Stimulated activated CD4-positive, alpha-beta T cell treated with anti-CD3 and anti-CD28 coated beads, Interleukin-1b, Interleukin-23, amount 100 ng/mL, for 48 hours (primary cell): ENCODE measurements at regions not wholly inside any gene's neighbourhood (a gene's known extent, or its start where the extent isn't known, plus 50 kb on each side); places are given as distances from the start of the nearest gene placed in this dataset.
"Not testable (repeated sequence)": the region's sequence is repeated elsewhere in the genome, so short reads cannot be mapped to it uniquely, and the experiment has no call there.

Experiments
- DNase-seq: peaks from one replicate; pipeline ENCODE4 v3.0.0-alpha.2; 2020

DNA sequence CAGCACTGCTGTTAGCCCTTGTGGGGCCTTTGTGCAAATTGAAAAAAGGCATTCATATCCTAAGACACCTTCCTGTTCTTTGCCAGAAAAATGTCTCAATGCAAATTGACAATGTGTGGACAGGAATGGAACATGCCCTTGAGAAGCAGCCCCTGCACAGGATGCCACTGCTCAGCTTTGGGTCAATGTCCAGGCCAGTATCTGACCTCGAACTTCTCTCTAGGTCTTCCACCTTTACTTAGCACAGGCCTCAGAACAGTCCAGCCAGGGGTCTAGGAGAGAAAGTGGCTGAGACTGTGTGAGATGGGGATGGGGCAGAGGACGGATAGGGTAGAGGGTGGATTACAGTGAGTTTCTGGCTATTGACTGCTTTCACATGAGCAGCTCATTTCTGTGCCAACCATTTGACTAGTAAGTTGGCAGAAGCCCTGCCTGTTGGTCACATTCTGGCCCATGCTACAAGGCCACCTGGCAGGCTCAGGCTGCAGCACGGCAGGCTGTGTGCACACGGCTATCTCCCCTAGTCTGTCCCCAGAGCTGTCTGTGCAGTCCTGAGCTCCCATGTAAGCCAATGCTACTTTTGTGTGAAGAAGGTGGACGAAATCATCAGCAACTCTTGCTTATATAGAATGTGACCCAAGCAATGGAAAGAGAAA, 254.5 kb upstream of the PLGLB1 start:
- DNase-seq: not testable (repeated sequence)

DNA sequence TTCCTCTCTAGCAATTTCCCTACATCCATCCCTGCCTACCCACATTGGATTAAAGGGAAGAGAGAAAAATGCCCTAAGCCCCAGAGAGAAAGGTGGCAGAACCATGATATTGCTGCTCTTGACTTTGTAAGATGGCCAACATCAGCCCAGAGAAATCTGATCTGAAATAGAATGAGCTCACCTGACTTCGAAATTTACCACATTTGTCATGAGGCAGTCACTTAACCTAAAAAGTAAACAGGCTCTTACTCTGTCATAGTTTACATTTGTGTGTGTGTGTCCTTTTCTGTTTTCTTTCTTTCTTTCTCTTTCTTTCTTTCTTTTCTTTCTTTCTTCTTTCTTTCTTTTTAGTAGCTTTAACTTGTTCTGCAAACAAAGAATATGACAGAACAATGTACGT, 255.0 kb upstream of the PLGLB1 start:
- not testable (repeated sequence) for DNase-seq

DNA sequence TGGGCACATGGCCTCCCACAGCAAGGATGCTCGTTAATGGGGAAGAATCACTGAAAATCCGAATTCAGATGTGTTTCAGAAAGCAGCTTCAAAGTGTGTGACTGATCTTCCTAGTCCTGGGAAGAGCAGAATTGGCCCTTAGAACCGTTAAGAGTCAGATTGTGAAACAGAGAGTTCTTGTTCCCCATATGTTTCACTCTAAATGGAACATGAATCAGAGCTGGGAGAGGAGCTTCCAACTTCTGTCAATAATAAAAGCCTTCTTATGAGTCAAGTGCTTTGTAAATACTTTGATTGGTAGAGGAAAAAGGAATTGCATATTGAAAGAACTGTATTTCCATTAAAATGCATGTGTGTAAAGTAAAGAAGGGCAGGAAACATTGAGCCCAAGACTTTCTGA, 256.1 kb upstream of the PLGLB1 start:
- not testable (repeated sequence) for DNase-seq

DNA sequence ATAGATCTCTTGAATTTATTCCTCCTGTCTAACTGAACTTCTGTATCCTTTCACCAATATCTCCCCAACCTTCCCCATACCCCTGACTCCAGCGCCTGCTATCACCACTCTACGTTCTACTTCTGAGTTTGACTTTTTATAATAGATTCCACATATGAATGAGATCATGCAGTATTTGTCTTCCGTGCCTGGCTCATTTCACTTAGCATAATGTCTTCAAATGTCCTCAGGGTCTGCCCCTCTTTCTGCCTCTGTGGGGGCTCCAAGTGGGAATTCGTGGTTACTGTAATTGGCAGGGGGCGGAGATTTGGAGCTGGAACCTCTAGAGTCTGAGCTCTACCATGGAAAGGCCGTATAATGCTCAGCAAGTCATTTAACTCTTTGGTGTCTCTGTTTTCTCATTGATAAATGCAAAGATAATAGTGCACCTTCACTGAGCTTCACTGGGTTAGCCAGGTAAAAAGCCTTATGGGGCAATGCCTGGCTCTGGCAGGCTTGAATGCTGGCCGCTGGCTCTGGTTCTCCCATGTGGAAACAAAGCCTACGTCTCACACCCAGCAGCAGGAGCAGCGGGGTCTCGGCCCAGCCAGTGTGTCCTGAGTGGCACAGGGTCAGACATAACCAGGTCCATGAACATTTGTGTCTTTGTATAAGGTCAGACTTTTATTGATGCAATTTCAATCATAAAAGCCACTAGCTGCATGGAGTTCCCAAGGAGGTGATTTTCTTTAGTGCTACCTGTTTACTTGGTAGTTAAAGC, 259.1 kb upstream of the PLGLB1 start:
- not testable (repeated sequence) for DNase-seq

DNA sequence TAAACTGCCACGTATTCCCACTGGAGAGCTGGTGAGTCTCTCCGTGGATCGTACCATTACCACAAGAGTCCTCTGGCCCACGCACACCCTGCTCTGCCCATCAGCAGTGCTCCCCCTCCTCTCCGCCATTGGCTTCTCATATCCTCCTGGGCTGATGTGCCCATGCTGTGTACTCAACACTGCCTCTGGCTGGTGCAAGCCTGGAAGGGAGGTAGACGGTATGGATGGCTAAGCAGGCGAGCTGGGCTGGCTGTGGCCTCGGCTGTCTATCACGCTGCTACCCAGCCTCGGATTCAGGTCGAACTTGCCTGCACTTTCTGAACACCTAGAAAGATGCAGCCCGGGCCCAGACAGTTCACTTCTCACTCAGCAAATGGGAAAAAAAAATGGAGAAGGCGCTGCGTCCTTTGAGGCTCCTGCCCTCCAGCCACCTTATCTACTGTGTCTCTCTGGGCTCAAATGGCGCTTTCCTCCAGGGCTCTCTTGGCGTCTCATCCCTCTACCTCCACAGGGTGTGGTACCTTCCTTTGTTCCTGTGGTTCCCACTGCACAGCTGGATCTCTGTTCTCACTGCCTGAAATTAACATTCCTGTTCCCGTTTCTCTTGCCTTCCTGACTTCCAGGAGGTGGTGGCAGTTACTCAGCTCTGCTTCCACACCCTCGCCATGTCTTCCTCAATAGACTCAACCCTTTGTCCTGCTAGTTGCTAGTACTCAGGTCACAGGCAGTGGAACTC, 262.3 kb upstream of the PLGLB1 start:
- not testable (repeated sequence) for DNase-seq

DNA sequence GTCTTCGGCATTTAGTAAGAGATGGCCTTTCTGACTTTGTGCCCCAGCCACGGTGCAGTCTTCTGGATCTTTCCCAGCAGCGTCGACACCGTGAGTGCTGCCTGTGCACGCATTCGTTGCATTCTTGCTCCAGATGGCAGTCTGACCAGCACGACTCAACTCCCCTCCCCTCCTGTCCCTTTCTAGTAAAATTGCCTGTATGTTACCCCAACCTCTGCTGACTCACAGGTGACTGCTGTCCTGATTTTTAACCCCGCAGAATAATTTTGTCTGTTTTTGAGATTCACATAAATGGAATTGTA, 262.8 kb upstream of the PLGLB1 start:
- not testable (repeated sequence) for DNase-seq

DNA sequence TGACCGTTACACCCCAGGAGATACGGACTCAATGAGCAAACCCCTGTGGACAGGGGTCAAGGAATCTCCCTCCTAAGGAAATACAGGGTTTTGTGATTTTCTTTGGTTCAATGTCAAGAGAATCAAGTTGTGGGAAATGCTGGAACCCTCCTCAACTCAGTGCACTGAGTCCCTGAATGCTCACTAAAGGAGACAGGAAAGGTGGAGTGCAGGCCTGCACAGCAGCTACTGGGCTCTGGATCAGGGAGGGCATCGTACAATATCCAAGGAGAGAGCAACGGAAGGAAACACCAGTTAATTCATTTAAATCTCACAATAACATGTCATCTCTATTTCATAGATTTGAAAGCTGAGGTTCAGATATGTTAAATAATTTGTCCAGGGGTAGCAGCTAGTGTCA, 263.5 kb upstream of the PLGLB1 start:
- not testable (repeated sequence) for DNase-seq

DNA sequence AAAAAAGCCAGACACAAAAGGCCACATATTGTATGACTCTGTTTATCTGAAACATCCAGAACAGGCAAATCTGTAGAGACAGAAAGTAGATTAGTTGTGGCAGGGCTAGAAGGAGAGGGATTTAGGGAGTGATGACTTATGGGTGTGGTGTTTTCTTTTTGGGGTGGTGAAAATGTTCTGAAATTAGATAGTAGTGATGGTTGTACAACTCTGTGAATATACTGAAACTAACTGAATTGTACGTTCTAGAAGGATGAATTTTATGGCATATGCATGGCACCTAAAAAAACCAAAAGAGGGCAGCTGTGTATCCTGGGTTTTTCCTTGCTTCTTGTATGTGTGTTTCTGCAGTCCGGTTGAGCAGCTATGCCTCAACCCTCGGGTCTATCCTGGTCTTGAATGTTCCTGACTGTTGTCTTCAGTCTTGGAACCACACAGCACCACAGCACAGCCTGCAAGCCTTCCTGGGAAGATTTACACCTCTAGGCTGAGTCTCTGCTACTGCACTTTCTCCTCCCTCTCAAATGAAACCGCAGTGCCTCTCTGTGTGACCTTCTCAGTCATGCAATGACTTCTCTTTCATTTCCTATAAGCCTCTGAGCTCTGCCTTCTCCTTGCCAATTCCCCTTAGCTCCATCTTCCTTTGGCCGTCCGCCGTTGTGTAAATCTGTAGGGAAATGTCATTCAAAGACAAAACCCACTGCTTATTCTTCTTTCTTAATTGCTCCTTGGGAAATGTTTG, 269.1 kb upstream of the PLGLB1 start:
- not testable (repeated sequence) for DNase-seq

DNA sequence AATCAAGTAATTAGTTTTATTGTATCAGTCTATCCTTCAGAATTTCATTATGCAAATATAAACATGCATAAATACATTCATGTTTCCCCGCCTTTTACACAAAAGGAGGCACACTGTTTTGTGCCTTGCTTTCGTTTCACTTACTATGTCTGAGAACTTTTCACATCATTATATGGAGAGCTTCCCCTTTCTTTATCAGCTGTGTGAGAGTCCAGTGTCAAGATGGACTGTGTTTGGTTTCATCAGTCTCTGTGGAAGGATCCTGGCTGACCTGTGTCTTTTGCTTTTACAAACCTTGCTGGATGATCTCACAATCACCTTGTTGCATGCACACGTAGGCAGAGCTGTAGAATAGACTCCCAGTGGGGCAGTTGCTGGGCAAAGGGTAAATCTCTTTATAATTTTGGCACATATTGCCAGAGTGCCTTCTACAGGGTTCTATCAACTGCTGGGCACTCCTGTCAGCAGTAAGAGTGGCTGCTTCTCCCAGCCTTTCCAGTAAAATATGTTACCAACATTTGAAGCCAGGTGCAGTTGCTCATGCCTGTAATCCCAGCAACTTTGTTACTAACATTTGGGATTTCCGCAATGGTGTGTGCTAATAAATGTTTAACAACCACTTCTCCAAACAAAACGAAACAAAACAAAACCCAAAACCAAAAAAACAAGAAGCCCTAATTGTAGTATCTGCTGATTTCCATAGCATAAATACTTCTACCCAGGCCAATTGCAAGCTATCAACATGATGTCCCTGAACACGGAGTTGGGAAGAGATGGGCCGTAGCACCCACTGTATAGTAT, 270.0 kb upstream of the PLGLB1 start:
- DNase-seq: not testable (repeated sequence)

DNA sequence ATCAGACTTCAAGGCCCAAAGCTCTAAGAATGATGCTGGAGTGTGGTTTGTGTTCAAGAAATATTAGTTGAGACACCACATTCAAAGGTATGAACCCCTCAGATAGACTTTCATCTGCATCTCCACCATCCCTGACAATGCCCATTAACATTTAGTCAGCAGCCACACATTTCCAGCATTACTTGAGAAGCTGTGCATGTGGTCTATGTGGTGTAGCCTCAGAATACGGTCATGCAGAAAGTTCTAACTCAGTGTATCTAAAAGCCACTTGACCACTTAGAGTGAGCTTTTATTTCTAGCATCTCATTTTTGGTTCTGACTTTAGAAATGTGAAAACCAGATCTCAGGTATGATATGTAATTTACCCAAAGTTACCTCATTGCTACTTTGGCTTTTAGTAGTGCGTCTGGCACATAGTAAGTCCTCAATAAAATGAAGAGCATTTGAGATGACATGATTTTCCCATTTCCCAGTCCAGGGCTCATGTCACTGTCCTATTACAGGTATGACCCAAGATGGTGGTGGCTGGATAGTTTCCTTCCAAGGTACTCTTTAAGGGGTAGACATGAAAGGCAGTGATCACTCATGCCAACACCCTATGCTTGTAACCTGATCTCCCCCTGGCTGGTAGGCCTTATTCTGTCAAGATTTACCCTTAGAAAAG, 272.4 kb upstream of the PLGLB1 start:
- not testable (repeated sequence) for DNase-seq

DNA sequence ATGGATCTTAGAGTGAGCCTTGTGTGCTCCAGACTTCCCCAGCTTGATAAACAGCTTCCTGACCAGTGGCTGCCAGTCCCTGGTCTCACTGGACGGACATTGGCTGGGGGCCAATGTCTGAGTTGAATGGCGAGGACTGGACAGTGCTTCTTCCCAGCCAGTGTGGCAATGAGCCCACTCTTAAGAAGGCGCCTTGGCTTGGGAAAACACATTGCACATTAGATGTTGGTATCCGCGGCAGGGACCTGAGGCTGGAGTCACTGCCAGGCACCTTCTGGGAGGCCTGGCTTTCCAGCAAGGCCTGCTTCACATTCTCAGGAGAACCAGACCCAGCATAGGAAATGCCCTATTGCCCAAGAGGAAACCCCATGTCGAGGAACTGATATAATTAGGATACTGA, 273.5 kb upstream of the PLGLB1 start:
- not testable (repeated sequence) for DNase-seq

DNA sequence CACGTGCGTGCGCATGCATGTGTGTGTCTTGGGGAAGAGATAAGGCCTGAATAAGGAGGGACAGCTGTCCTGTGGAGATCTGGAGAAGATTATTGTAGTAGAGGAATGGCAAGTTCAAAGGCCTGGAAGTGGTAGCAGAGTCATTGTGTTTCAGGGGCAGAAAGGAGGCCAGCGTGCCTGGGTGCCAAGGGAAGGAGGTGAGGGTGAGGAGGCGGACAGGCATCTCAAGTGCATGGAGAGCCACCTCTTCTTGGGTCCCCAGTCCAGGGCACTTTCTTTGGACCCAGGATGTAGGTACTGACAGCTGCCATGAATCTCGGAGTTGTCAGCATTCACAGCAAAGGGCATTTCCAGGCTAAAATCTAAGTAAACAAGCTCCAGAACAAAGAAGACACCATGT, 279.7 kb upstream of the PLGLB1 start:
- not testable (repeated sequence) for DNase-seq

DNA sequence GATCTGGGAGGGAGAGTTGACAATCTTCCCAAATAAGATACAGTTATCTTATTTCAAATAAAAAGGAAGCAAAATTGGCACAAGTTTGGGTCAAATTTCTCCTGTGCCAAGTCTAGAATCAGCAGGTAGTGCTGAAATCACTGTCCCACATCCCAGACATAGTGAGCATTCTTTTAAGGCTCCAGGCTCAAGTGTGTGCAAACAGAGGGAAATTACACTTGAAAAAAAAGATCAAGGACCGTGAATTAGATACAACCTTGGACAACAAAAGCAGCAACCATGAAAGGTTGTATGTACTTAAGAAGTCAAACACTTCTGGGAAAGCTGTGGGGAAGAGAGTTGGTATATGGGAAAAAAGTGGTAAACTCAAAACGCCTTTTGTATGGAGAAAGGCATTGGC, 280.2 kb upstream of the PLGLB1 start:
- DNase-seq: not testable (repeated sequence)

DNA sequence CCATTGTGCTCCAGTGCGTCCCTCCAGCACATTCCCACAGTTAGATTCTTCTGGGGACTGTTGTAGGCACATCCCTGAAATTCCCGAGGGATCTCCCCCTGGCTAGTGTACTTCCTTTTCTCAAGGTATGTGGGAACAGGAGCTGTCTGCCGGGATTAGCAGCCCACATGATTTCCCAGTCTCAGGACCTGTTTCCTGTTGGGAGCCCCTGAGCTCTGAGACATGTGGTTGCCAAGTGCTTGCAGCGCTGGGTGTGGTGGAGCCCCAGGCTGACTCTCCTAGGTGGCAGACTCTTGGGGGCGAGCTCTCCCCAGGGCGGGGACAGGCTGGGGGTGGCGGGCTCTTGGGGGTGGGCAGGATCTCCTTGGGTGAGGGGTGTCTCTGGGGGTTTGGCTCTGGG, 287.0 kb upstream of the PLGLB1 start:
- not testable (repeated sequence) for DNase-seq

DNA sequence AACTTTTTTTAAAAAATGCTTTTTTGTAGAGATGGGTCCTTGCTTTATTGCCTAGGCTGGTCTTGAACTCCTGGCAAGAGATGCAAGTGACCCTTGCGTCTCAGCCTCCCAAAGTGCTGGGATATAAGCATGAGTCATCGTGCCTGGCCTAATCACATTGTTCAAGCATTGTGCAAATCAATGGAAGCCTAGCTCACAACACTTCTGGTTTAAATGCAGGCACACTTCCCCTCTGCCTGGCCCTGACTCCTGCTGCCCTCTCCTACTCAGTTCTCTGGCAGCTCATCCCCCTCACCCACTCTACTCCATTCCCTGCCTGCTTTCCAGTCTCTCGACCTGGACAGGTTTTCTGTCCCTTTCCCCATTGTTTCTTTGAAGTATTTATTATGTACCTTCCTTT, 288.1 kb upstream of the PLGLB1 start:
- not testable (repeated sequence) for DNase-seq

DNA sequence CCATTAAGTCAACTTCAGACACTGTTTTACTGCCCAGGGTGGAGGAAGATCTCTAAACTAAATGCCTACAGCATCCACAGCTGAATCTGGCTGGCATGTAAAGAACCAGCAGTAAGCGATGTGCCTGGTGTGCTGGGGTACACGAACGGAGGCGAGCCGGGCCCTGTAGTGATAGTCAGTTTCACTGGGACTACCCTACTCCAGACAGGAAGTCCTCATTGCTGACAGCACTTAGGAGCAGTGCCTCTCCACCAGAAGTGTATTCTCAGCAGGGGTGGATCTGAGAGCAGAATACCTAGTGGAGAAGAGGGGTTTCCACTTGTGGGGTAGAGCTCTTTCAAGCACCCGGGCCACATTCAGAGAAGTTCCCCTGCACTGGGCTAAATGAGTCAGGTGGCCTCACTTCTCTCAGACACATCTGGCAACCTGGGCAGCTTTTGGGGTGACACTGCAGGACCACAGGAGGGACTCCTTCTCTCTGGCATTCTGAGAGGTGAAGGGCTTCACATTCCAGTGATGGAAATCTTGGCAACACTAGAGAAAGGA, 290.3 kb upstream of the PLGLB1 start:
- not testable (repeated sequence) for DNase-seq

DNA sequence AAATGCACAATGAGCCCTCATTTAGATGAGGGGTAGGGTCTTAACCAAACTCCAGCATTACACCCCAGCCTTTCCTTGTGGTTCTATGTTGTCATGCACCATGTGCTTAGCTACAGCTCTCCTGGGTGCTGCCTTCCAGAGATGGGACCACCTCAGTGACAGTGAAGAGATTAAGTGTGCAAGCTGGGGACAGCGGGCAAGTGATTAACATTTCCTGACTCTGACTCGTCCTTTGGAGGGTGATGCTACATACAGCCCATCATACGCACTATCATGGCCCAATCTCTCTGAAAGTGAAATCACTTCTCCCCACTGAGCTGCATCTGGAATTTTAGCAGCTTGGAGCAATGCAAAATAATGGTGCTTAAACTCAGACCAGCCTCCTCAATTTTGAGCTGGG, 293.0 kb upstream of the PLGLB1 start:
- not testable (repeated sequence) for DNase-seq

DNA sequence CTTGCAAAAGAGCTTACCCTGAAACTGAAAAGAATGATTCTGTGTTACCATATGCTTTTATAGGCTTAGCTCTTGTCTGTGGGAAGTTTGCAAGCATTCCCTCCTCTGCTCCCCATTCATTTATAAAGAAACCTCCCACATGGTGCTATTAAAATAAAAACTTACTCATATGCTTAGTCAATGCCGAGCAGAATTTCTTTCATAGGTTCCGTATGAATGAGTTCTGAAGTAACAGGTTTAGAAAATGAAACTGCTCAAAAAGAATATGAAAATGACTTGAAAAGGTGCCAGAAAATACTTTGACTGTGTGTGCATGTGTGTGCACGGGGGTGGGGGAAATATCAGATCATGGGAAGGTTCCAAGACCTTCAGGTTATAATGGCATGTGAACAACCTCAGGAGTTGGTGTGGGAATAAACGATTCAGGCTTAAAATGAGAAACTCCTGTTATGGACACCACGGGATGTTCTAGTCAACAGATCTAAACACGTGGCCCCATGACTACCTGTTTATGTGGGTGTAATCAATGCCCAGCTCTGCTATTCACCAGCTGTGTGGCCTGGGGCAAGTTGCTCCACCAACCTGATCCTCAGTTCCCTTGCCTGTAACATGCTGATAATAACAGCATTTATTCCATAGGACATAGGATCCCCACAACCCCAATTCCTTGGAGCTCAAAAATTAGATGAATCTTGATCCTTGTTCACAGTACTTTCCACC, 293.7 kb upstream of the PLGLB1 start:
- DNase-seq: peak; percentile 35

DNA sequence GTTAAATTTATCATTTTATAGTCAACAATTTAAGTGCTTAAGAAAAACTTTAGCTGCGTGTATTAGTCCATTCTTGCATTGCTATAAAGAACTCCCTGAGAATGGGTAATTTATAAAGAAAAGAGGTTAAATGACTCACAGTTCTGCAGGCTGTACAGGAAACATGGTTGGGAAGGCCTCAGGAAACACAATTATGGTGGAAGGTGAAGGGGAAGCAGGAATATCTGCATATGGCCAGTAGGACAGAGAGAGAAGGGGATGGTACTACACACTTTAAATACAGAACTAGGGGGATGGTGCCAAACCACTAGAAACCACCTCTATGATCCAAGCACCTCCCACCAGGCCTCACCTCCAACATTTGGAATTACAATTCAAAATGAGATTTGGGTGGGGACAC, 295.5 kb upstream of the PLGLB1 start:
- not testable (repeated sequence) for DNase-seq

DNA sequence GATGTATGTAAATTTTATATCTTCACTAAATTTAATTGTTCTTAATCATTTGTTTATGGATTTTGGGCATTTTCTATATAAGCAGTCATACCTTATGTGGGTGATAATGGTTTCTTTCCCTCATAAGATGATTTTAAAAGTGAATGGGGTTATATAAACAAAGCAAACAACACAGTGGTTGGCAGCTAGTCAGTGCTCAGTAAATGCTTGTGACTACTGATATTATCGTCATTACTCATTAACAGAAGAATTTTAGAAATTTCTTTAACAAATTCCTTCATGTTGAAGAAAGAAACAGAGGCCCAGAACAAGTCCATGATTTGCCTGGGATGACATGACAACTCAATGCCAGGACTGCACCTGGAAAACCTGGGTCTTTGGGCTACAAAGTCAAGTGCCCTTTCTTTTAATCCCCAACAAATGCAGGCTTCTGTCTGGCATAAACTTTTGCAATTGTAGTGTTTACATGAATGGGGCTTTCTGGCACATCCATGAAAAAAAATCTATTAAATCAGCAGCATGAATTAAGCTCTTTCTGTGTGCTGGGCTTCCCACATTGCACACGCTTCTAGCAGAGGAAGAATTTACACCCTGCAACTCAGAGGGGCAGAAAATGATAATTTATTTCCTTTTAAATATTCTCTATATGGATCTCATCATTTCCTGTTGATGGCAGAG, 297.3 kb upstream of the PLGLB1 start:
- not testable (repeated sequence) for DNase-seq
